ENCODE measurements at regions not wholly inside any gene's neighbourhood (a gene's known extent, or its start where the extent isn't known, plus 50 kb on each side); places are given as distances from the start of the nearest gene placed in this dataset.

- DNase-seq, result no peak
Observed at GRCh38 chr16:86963600-86964575, 353.3 kb downstream of the C16orf95 start.

DNA sequence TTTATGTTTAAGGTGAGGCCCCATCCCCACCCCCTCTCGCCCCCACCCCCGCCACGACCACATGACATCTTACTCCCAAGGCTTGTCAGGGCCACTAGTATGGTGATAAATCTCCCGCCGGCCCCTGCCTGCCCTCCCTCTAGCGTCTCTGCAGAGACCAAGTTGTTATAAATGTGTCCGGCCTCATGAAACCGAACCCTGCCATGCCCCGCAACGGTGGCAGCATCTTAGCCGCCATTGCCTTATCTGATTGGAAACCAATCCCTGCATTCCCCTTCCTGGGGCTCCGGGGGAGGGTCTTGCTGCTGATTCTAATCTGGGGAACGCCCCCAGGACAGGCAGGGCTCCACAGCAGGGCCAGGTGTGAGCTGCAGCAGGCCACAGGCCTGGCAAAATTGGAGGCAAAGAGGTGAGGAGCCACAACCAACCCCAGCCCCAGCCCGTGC is 352.4 kb downstream of the C16orf95 start:
- no peak for DNase-seq

- DNase-seq, result no peak
Observed at GRCh38 chr16:86965331-86965730, 351.9 kb downstream of the C16orf95 start.

DNA sequence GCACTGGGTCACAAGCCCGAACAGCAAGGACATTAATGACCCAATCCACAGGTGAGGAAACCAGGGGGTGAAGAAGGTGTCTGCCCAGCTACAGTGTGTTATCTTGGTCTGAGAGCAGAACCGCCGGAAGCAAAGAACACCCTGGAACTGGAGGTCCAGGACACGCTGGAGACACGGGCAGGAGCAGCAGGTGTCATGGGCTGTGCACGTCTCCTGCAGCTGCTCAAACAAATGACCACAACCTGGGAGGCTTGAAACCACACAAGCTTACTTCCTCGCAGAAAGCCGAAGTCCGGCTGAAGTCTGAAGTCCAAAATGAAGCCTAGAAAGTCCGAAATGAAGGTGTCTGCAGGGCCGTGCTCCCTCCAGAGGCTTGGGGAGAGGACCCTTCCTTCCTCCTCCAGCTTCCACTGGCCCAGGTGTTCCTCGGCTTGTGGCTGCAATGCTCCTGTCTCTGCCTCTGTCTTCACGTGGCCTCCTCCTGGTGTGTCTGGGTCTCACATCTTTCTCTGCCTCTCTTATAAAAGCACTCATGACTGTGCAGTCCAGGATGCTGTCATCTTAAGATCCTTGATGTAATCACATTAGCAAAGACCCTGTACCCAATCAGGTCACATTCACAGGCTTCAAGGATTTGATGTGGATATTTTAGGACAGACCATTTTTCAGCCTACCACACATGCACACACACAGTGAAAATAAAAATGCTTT is 351.2 kb downstream of the C16orf95 start:
- DNase-seq, result no peak

- no peak for DNase-seq
Observed at GRCh38 chr16:86966777-86967176, 350.4 kb downstream of the C16orf95 start.

DNA sequence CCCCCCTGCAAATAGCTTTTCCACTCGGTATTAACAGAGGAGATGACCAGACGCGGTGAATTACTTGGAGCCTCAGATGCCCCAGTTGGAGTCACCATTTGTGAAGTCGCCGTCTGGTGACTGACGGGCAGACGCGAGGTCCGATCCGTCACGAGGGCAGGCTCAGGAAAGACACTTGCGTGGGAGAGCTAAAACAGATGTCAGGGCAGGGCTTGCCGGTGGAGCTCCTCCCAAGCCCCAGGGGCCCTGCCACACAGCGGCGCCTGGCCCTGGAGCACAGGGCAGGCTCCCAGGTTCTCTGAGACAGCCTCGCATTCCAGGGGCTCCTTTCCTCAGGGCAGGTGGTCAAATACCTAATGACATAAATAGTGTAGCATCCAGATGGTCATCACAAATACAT is 348.3 kb downstream of the C16orf95 start:
- no peak for DNase-seq

DNA sequence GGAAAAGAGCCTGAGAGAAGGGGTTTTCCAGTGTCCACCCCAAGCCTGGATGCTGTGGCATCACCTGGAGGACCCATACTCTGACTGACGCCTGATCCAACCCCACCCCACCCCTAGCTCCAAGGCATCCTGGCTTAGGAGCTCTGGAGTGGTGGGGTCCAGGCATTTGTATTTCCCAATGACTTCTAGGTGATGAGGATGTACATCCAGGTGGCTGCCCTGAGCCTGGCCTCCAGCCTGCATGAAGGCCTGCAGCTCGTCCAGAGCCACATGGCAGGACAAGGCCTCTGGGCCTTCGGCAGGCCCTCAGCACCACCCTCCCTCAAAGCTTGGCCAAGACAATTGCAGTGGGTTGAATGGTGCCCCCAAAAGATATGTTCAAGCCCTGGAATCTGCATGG is 347.5 kb downstream of the C16orf95 start:
- DNase-seq, result no peak

- no peak for DNase-seq
Observed at GRCh38 chr16:86970279-86970678, 346.9 kb downstream of the C16orf95 start.

DNA sequence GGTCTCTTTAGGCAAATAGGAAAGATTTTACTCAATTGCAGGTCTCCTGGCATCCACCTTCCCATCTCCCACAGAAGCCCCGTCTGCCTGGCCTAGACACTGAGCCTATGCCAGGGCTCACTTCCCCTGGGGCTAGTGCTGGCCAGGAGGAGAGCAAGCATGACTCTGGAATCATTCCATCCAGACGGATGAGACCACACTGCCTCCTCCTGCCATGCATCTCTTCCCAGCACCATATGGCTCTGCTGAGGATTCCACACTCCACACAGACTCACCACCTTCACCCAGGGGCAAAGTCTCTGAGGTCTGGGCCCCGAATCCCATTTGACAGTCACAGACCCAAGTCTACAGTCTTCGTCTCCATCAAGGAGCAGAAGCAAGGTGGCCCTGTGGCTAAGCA is 346.5 kb downstream of the C16orf95 start:
- DNase-seq, result no peak

DNA sequence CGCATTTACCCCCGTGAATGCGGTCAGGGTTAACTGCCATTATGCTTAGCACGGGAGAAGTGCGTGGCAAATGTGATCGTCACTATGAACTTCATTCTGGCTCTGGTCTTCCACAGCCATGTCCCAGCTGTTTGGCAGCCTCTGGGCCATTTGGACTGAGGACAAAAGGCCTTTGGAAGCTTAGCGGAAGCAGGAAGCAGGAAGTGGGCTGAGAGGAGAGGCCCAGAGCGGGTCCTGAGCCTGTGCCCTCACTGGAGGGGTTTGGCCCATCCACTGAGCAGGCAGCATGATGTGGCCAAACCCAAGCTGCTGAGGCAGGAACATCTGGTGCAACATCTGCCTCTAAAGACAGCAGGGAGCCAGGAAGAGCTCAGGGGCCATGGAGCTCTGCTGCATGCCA is 345.9 kb downstream of the C16orf95 start:
- no peak for DNase-seq

DNA sequence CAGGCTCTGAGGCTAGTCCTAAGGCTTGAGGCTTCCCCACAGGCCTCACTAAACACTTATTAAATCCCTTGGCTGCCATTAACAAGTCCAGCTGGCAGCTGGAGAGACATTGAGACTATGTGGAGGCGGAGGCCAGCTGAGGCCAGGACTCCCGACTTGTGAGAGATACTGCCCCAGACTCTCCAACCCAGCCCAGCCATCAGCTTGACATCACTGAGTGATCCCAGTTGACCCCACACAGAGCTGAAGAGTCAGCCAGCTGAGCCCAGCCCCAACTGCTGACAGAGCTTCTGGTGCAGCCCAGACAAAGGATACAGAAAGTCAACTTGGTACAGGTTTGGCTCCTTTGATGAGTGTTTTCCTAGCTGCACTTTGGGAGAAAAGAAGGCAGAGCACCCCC is 343.1 kb downstream of the C16orf95 start:
- no peak for DNase-seq

GRCh38 chr16:86975445-86975844 is 341.7 kb downstream of the C16orf95 start:
- DNase-seq, result no peak

DNA sequence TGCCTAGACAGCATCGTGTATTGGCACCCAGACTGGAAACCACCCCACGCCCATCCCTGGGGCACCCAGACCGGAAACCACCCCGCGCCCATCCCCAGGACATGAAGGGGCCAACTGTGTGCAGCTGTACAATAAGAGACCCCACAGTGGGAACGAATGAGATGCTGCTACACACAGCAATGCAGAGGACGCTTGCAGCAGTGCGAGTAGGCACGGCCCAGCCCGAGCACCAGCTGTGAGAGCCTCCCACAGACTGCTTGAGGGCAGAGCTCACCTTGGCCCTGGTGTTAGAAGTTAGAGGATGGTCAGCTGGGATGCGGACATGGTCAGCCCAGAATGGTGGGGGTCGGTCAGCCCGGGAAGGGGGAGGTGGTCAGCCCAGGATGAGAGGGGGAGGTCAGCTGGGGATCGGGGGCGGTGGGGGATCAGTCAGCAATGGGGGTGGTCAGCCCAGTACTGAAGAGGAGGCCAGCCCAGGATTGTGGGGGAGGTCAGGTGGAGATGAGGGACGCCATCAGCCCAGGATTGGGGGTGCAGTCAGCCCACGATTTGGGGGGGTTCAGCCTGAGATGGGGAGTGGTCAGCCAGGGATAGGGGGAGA is 340.0 kb downstream of the C16orf95 start:
- no peak for DNase-seq

DNA sequence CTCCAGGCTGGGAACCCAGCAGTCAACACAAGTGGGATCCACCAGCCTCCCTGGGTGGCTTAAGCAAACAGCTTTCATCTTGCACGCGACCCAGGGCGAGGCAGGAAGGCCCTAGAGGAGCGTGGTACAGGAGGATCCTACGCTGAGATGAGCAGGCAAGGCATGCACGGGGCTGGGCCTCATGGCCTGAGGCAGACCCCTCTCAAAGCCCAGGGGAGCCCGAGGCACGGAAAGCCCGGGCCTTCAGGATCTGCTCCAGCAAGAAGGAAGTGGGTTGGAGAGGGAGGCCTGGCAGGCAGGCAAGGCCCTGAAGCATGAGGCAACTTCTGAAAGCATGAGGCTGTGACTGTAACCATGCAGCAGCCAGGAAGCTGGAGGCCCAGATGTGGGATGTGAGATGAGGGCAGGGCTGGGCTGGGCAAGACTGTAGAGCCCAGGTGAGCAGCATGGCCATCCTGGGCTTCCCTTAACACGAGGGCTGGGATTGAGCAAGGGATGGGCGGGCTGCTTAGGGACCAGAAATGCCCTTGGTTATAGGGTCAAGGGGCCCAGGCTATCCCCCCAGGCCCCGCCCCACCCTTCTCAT is 338.7 kb downstream of the C16orf95 start:
- no peak for DNase-seq

DNA sequence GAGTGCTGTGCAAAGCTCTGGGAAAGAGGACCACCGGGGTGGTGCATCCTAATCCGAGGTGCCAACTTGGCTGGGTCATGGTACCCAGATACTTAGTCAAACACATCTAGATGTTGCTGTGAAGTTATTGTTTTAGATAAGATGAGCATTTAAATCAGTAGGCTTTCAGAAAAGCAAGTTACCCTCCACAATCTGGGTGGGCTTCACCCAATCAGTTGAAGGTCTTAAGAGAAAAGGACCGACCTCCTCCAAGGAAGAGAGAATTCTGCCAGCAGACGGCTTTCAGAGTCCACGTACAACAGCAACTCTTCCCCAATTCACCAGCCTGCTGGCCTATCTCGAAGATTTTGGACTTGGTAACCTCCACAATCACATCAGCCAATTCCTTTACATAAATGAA is 338.1 kb downstream of the C16orf95 start:
- no peak for DNase-seq

DNA sequence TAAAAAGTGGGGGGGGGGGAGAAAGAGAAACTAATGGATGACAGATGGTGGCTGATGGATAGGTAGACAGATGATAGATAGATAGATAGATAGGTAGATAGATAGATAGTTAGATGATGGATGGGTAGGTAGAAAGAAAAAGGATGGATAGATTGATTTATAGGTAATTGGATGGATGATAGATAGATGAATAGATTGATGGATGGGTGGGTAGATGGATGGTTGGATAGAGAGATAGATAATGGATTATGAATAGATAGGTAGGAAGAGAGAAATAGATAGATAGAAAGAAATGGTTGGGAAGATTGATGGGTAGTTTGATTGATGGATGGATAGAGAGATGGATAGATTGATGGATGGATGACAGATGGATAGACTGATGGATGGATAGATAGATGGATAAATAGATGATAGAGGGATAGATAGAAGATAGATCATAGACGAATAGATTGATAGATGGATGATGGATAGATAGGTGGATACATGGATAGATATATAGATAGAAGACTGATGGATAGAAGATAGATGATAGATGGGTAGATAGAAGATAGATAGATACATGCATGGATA is 337.1 kb downstream of the C16orf95 start:
- no peak for DNase-seq

DNA sequence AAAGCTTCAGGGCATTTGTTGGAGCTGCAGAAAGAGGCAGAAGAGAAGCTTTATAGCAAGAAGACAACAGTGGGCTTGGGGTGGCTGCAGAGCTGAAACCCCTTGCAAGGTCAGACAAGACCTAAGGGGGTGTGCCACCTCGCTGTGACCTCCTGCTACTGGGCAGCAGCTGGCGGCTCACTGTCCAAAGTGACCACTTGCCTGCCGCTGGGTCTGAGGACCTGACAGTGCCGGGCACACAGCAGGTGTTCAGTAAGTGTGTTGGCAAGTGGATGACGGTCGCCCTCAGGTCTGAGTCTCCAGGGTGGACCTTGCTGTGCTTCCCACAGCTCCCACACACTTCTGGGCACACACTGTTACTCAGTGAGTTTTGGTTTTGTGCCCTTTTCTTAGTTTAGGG is 336.5 kb downstream of the C16orf95 start:
- DNase-seq, result no peak

- no peak for DNase-seq
Observed at GRCh38 chr16:86982347-86982596, 334.9 kb downstream of the C16orf95 start.

DNA sequence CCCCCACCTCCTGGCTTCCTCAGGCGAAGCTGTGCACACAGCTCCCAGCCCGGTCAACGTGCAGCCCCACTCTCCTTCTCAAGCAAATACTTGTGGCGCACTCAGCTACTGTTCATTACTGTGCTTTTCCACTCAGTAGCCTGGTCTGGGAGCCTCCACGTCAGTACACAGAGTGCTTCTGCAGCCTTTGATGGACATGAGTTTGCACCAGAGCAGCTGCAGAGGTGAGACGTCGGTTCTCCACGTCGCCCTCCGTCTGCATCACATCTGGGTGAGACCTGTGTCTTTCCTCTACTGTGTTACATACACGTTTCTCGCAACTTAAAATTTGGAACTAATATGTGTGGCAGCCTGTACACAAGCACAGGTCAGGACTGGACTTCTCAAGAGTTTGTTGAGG is 334.3 kb downstream of the C16orf95 start:
- DNase-seq, result no peak

DNA sequence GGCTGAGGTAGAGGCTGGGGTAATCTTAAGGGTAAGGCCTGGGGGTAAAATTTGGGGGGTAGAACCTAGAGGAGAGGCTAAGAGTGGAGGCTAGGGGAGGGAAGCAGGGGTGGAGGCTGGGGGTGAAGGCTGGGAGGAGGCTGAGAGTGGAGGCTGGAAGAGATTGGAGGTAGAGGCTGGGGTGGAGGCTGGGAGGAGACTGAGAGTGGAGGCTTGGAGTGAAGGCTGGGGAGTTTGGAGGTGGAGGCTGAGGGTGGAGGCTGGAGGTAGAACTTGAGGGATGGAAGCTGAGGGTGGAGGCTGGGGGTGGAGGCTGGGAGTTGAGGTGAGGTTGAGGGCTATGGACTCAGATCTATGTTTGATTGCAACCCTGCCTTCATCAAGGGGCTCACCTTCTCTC is 333.6 kb downstream of the C16orf95 start:
- no peak for DNase-seq

GRCh38 chr16:86984343-86984742 is 332.8 kb downstream of the C16orf95 start:
- no peak for DNase-seq

DNA sequence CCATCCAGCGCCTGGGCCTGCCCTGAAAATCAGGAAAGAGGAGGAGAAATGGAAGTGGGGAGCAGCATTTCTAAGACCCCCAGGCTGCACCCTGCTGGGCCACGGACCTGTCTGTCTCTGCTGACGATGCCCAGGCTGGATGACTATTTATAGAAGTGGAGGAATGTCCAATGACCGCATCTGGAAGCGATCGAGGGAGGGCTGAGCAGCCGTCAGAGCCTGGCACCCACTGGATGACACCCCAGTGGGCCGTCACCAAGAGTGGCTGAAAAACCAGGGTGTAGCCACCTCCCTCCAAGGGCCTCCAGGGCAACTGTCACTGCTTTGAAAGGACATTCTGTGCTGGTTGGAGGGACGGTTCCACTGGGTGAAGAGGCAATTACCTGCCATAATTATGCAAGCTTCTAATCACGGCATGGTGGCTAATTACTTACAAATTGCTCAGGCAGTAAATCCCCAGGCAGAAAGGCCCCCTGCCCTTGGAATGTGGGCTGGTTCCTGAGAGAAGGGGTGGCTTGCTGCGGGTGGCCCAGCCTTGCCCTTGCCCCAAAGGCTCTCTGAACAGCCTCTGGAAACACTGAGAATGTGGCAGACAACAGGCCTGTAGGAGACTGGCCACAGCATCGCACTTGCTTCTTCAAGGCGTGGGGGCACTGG is 332.1 kb downstream of the C16orf95 start:
- no peak for DNase-seq

- no peak for DNase-seq
Observed at GRCh38 chr16:86985648-86986015, 331.6 kb downstream of the C16orf95 start.
